Retinal pigment epithelial cell (primary cell): ENCODE measurements at regions not wholly inside any gene's neighbourhood (a gene's known extent, or its start where the extent isn't known, plus 50 kb on each side); places are given as distances from the start of the nearest gene placed in this dataset.

Source experiments
- DNase-seq: peaks from one replicate; pipeline ENCODE4 v3.0.0-alpha.2; 2010; ENCODE audit warnings: low read depth
- H3K4me3 ChIP-seq: 2 replicates; pipeline ENCODE4 v1.5.1; 2011; ENCODE audit warnings: mild to moderate bottlenecking, low read length, control low read depth, moderate library complexity
- TF ChIP-seq, protein P1 (sequence below): conservative IDR thresholded peaks from 2 replicates; pipeline ENCODE4 v1.5.1; 2011; ENCODE audit warnings: low read depth, low read length, control low read depth, inconsistent platforms

DNA sequence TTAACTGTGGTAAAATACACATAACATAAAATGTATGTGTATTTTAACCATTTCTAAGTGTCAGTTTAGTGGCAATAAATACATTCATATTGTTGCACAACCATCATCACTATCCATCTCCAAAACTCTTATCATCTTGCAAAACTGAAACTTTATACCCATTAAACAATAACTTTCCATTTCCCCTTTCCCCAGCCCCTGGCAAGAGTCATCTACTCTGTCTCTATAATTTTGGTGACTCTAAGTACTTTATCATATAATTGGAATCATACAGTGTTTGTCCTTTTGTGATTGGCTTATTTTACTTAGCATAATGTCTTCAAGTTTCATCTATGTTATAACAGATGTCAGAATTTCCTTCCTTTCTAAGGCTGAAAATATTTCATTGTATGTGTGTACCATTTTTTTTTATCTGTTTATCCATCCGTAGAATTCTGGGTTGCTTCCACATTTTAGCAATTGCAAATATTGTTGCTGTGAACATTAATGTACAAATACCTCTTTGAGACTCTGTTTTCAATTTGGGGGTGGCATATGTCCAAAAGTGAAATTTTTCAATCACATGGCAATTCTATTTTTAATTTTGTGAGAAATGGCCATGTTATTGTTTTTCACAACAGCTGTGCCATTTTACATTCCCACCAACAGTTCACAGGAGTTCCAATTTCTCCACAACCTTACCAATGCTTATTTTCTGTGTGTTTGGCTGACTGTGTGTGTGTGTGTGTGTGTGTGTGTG, 153.9 kb upstream of the GORAB start:
- TF ChIP-seq, protein P1, sequence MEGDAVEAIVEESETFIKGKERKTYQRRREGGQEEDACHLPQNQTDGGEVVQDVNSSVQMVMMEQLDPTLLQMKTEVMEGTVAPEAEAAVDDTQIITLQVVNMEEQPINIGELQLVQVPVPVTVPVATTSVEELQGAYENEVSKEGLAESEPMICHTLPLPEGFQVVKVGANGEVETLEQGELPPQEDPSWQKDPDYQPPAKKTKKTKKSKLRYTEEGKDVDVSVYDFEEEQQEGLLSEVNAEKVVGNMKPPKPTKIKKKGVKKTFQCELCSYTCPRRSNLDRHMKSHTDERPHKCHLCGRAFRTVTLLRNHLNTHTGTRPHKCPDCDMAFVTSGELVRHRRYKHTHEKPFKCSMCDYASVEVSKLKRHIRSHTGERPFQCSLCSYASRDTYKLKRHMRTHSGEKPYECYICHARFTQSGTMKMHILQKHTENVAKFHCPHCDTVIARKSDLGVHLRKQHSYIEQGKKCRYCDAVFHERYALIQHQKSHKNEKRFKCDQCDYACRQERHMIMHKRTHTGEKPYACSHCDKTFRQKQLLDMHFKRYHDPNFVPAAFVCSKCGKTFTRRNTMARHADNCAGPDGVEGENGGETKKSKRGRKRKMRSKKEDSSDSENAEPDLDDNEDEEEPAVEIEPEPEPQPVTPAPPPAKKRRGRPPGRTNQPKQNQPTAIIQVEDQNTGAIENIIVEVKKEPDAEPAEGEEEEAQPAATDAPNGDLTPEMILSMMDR: no peak
- DNase-seq: no peak
- H3K4me3 ChIP-seq: no peak overlapping the region

DNA sequence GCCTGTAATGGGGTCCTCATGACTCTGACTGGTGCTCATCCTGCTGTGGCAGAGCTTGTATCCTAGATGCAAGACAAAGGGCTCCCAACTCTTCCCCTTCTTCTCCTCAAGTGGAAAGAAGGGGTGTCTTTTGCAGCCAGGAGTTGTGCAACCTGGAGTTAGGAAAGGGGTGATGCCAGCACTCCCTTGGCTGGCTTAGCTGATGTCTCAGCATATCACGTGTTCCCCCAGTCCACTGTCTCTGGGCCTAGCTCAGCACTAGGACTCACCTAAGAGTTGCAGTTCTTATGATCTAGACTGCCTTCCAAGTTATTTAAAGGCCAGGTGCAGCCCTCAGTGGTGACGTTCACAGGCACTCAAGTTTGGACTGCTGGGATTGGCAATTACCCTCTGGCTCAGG, 146.2 kb upstream of the GORAB start:
- TF ChIP-seq, protein P1: no peak
- no peak overlapping the region for H3K4me3 ChIP-seq
- no peak for DNase-seq

DNA sequence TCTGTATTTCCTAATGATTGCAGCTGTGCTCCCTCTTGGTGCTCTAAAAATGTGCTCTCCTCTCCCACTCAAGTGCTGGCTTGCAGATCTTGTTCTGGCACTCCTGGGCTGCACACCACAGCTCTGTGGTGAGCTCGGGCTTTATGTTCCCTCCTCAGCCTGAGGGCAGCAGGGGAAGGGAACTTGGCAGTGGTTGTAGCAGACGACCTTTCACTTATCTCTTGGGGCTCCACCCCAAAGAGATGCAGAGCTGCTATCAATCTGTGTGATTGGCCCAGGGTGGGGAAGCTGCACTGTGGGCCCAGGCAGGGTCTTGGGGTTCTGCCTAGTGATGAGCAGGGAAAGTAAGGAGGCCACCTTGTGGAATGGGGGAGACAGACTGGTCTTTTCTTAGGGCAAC, 143.5 kb upstream of the GORAB start:
- DNase-seq: no peak
- TF ChIP-seq, protein P1: no peak
- no peak overlapping the region for H3K4me3 ChIP-seq

GRCh38 chr1:170395149-170395548, 136.8 kb upstream of the GORAB start:
- no peak overlapping the region for H3K4me3 ChIP-seq
- TF ChIP-seq, protein P1: no peak
- DNase-seq: no peak

DNA sequence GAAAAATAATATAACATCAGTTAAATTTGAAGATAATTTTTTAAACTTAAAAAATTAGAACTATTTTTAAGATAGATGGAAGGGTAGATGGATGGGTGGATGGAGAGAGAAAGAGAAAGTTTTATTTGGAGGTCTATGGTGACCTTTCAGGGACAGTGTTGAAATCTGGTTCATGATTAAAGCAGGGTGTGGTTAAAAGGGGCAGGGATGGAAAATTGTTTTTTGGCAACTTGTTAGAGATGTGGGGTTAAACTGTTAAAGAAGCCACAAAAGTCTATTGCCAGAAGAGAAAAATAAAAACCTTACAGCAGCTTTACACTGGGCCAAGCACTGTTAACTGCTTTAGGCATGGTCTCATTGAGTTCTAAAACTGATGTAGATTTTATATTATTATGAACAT, 134.9 kb upstream of the GORAB start:
- no peak for DNase-seq
- no peak overlapping the region for H3K4me3 ChIP-seq
- TF ChIP-seq, protein P1: no peak

- no peak overlapping the region for H3K4me3 ChIP-seq
- TF ChIP-seq, protein P1: no peak
- no peak for DNase-seq
Observed at GRCh38 chr1:170402476-170403311, 129.3 kb upstream of the GORAB start.
